ENCODE measurements at regions not wholly inside any gene's neighbourhood (a gene's known extent, or its start where the extent isn't known, plus 50 kb on each side); places are given as distances from the start of the nearest gene placed in this dataset.

GRCh38 chr17:70378076-70378475 is 208.7 kb downstream of the KCNJ2 start (continued):
- TF ChIP-seq RAD21 (IDR thresholded peaks at IDR 0.05 in 1 of 2, conservative IDR thresholded peaks at IDR 0.05 in 1 of 2; ENCODE audit: low read depth in 2 of 2, low read length in 2 of 2) = no peak
- TF ChIP-seq NRF1 (IDR thresholded peaks at IDR 0.05; ENCODE audit: low read depth, low read length) = no peak
- TF ChIP-seq RNF2 (IDR thresholded peaks at IDR 0.05; ENCODE audit: borderline replicate concordance, low read depth, low read length, missing control alignments, poor library complexity, severe bottlenecking) = no peak
